Astrocyte (in vitro differentiated cells and primary cell): ENCODE measurements at regions not wholly inside any gene's neighbourhood (a gene's known extent, or its start where the extent isn't known, plus 50 kb on each side); places are given as distances from the start of the nearest gene placed in this dataset.

Source experiments
- EZH2 ChIP-seq: IDR thresholded peaks from 2 replicates; pipeline ENCODE4 v1.6.1; 2012; ENCODE audit warnings: mild to moderate bottlenecking, low read length, inconsistent platforms; ENCODE audit not compliant: insufficient read depth
- TF ChIP-seq, protein P1 (sequence below): IDR thresholded peaks from 2 replicates; pipeline ENCODE4 v1.5.1; 2011; ENCODE audit warnings: low read depth, mild to moderate bottlenecking, inconsistent platforms, low read length, moderate library complexity; ENCODE audit not compliant: insufficient read depth

GRCh38 chr7:115631782-115632181 is 398.8 kb downstream of the TFEC start:
- TF ChIP-seq, protein P1, sequence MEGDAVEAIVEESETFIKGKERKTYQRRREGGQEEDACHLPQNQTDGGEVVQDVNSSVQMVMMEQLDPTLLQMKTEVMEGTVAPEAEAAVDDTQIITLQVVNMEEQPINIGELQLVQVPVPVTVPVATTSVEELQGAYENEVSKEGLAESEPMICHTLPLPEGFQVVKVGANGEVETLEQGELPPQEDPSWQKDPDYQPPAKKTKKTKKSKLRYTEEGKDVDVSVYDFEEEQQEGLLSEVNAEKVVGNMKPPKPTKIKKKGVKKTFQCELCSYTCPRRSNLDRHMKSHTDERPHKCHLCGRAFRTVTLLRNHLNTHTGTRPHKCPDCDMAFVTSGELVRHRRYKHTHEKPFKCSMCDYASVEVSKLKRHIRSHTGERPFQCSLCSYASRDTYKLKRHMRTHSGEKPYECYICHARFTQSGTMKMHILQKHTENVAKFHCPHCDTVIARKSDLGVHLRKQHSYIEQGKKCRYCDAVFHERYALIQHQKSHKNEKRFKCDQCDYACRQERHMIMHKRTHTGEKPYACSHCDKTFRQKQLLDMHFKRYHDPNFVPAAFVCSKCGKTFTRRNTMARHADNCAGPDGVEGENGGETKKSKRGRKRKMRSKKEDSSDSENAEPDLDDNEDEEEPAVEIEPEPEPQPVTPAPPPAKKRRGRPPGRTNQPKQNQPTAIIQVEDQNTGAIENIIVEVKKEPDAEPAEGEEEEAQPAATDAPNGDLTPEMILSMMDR: no peak
- no peak for TF ChIP-seq EZH2
